Heart left ventricle (tissue), 16 donors: ENCODE measurements at regions not wholly inside any gene's neighbourhood (a gene's known extent, or its start where the extent isn't known, plus 50 kb on each side); places are given as distances from the start of the nearest gene placed in this dataset.

Experiments used
- ATAC-seq, 4 donors: fragments of 200-7000 bp; cut with Tn5 transposase; one replicate each; pipeline ENCODE4 v1.9.1; 2020 to 2022; ENCODE audit warnings: moderate library complexity in 4 of 4, mild to moderate bottlenecking in 3 of 4, moderate number of reproducible peaks in 1 of 4
- DNase-seq, 5 donors: peaks; one replicate each; pipeline ENCODE4 v3.0.0-alpha.2; 2020
- H3K27ac ChIP-seq, 12 donors: fragments of 200-600 bp; sonication (generic) in 4 of 12; one replicate each; pipeline versions ENCODE4 v1.5.0 to v1.8.0; 2016 to 2022; ENCODE audit warnings: mild to moderate bottlenecking in 2 of 12
- H3K27me3 ChIP-seq, 9 donors: fragments of 200-600 bp; sonication (generic) in 2 of 9; one replicate each; pipeline versions ENCODE4 v1.5.1 to v1.8.0; 2016 to 2022; ENCODE audit warnings: mild to moderate bottlenecking in 3 of 9
- H3K36me3 ChIP-seq, 9 donors: fragments of 200-600 bp; sonication (generic) in 2 of 9; one replicate each; pipeline versions ENCODE4 v1.5.0 to v1.8.0; 2018 to 2022; ENCODE audit warnings: mild to moderate bottlenecking in 2 of 9
- H3K4me1 ChIP-seq, 12 donors: fragments of 200-600 bp; sonication (generic) in 4 of 12; one replicate each; pipeline versions ENCODE4 v1.5.0 to v1.8.0; 2016 to 2022; ENCODE audit warnings: mild to moderate bottlenecking in 3 of 12
- H3K4me3 ChIP-seq, 12 donors: fragments of 200-600 bp; sonication (generic) in 4 of 12; one replicate each; pipeline versions ENCODE4 v1.5.0 to v1.8.0; 2017 to 2022; ENCODE audit warnings: mild to moderate bottlenecking in 9 of 12, moderate library complexity in 4 of 12
- H3K9me3 ChIP-seq, 12 donors: fragments of 200-600 bp; sonication (generic) in 4 of 12; one replicate each; pipeline versions ENCODE4 v1.5.0 to v1.8.0; 2016 to 2022; ENCODE audit warnings: mild to moderate bottlenecking in 1 of 12
- CTCF ChIP-seq, 12 donors: fragments of 200-600 bp; sonication (generic) in 4 of 12; IDR thresholded peaks; one replicate each; pipeline versions ENCODE4 v1.5.0 to v1.8.0; 2018 to 2022; ENCODE audit warnings: antibody characterized with exemption in 12 of 12, mild to moderate bottlenecking in 5 of 12
- POLR2A ChIP-seq, 2 donors: fragments of 450-650 bp; IDR thresholded peaks; one replicate each; pipeline ENCODE4 v1.6.1; 2017; ENCODE audit warnings: antibody characterized with exemption in 2 of 2, mild to moderate bottlenecking in 2 of 2, moderate library complexity in 2 of 2
- WGBS, 4 donors: extraction: QIAGEN DNeasy Blood & Tissue Kit in 2 of 4; methylation state at CpG; one replicate each; pipeline versions ENCODE4 v1.1.5 to v1.1.7; 2013 to 2018; 5-methylcytosine and 5-hydroxymethylcytosine counted together
- intact Hi-C, 10 donors: fragments of 100-400 bp; cut with DNase I; formaldehyde crosslinking; loops; one replicate each; pipeline versions ENCODE4 v1.11.1 to v1.14.2; 2022
- donor health status: ischemic (EF 13 %, LVEDD 7.1; RV severe dilation, severe dysfunction).
- donor health status: healthy with polysubstance abuse.
- donor health status: DM: no; HTN: yes; CAD: no.
- donor health status: DM: no; HTN: no; CAD: no.
- donor health status: ischemic (EF 25% LVEDD 6.9; RV normal size, moderate dysfunction).
- donor health status: ischemic (EF 25% LVEDD 5.7; RV mildly dilated, moderate dysfunction).
- donor health status: healthy.
- donor health status: DM: yes; HTN: yes; CAD: no.
- donor health status: ischemic (EF 35%, LVEDD 5.7; RV mildly dilated, moderate dysfunction).
- donor health status: nonischemic (EF 11% LVEDD 7.7; RV severe dilation, severe dysfunction).
- donor health status: DM: yes; HTN: yes; CAD: no.
- donor health status: PGD.
- donor health status: ischemic (EF 29% LVEDD 5.4; RV normal size, mild dysfunction).
- donor health status: nonischemic (EF 23%, LVEDD 6.1; RV moderate dilation, normal function).

- Histone ChIP-seq H3K4me3 (no peak overlapping the region), H3K4me1 (peaks cover 0 to 17% (median 0%) of the 10 kb centered on the region in 12 donors), H3K27ac (peak overlapping the region in 5 of 12 donors; percentile 57 to 68 (median 59)), H3K27me3 (no peaks in the 10 kb centered on the region), H3K9me3 (no peaks in the 10 kb centered on the region), H3K36me3 (no peaks in the 10 kb centered on the region)
- no peak for DNase-seq
- peak in 2 of 4 donors; percentile 67 to 86 for ATAC-seq
- intact Hi-C loops, result no loop called here
- TF ChIP-seq POLR2A (IDR thresholded peaks at IDR 0.05) (no peak), CTCF (IDR thresholded peaks at IDR 0.05) (no peak)
- 3 to 10% methylated on average over 1 of the region's 1 CpG; no CpG with 5 or more reads in 2 of the 4 donors for WGBS, 4 donors
These were observed 58.0 kb upstream of the USP9Y start for GRCh38 chrY:12642986-12643385.

GRCh38 chrY:12643693-12644348 is 57.2 kb upstream of the USP9Y start:
- Histone ChIP-seq H3K27me3 (no peaks in the 10 kb centered on the region), H3K9me3 (no peaks in the 10 kb centered on the region), H3K4me3 (no peak overlapping the region), H3K36me3 (no peaks in the 10 kb centered on the region), H3K4me1 (peaks cover 0 to 17% (median 0%) of the 10 kb centered on the region in 12 donors), H3K27ac (peak overlapping the region in 5 of 12 donors; percentile 57 to 68 (median 59))
- peak in 1 of 4 donors; percentile 7 for ATAC-seq
- DNase-seq, result no peak
- intact Hi-C loops, result no loop called here
- TF ChIP-seq CTCF (IDR thresholded peaks at IDR 0.05) (no peak), POLR2A (IDR thresholded peaks at IDR 0.05) (no peak)
- 54 to 71% methylated on average over 5 of the region's 5 CpGs; no CpG with 5 or more reads in 2 of the 4 donors for WGBS, 4 donors

GRCh38 chrY:12651095-12651494 is 49.9 kb upstream of the USP9Y start:
- Histone ChIP-seq H3K4me1 (no peaks in the 10 kb centered on the region), H3K27ac (peak overlapping the region in 5 of 12 donors; percentile 13 to 71 (median 64)), H3K4me3 (no peak overlapping the region), H3K27me3 (no peaks in the 10 kb centered on the region), H3K9me3 (no peaks in the 10 kb centered on the region), H3K36me3 (no peaks in the 10 kb centered on the region)
- DNase-seq, result no peak
- 80 to 81% methylated on average over 2 of the region's 2 CpGs; no CpG with 5 or more reads in 2 of the 4 donors for WGBS, 4 donors
- no peak for ATAC-seq
- intact Hi-C loops, result no loop called here
- no peak for TF ChIP-seq POLR2A (IDR thresholded peaks at IDR 0.05)
- no peak for TF ChIP-seq CTCF (IDR thresholded peaks at IDR 0.05)
